GM21619 (cell line): ENCODE measurements at regions not wholly inside any gene's neighbourhood (a gene's known extent, or its start where the extent isn't known, plus 50 kb on each side); places are given as distances from the start of the nearest gene placed in this dataset.

Source experiments
- ATAC-seq: cut with Tn5 transposase; IDR thresholded peaks from one replicate; pipeline ENCODE4 v1.9.1; 2021; ENCODE audit not compliant: unreplicated experiment

DNA sequence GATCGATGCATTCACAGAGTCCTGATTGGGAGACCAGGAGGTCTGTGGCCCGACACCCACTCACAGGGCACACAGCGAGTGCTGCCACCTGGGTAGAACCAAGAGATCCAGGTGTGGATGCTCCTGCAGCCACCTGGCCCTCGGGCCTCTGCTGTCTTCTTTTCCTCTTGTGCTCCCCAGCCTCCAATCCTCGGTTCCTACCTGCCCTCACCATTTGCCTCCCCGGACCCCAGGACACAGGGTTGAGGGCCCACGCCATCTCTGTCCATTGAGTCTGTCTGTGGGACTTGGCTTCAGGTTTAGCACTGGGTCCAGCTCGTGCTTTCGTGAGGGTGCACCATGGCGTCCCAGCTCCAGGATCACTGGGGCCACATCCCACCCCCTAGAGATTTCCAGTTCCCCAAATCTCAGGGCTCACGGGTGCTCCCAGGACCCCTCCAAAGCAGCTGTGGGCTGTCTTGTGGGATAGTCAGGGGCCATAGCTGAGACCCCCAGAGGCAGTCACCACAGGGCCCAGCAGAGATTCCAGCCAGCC is 591.1 kb downstream of the BRD1 start:
- no peak for ATAC-seq

DNA sequence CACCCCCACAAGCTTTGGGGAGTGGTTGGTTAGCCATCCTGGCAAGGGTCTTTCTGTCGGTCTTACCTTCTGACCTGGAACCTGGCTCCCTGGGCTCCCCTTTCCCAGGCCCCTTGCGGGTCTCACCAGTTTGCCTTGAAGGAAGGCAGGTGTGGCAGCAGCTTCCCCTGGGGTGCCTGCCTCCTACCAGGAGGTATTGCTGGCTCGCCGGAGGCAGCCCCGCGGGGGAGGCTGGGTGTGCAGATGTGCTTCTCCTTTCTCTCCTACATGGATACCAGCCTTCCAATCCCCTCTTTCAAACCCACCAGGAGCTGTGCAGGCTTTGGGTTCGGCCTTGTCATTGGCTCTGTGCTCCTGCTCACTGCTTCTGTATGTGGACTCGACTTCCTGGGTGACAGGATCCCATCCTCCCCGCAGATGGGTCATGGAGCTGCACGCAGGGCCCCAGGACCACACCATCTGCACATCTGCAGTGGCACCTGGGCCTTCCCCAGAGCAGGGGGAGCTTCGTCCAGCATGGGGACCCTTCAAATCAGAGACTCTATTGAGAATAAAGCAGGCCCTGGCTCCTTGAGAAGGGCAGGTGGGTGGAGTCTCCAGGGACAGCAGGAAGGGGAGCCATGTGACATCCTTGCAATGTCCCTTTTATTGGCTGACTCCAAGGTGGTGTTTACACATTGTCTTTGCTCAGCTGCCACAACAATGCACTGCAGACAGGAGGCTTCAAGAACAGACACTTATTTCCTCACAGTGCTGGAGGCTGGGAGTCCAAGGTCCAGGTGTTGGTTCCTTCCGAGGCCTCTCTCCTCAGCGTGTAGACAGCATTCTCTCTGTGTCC is 592.0 kb downstream of the BRD1 start:
- no peak for ATAC-seq

DNA sequence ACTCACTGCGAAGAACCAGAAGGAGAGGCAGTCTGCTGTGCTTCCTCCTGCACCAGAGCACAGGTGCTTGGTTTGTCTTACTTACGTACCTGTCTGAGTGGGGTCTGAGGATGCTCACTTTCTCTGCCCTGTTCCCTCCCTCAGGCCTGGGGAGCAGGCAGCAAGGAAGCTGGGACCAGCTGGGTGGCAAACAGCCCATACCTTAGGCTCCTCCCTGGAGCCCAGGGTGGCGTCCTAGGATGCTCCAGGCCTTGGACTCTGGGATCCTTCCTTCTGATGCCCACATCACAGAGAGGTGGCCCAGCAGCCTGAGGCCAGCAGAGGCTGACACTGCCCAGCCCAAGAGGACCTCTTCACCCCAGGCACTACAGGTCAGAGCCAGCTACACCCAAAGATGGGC is 593.2 kb downstream of the BRD1 start:
- ATAC-seq, result no peak

DNA sequence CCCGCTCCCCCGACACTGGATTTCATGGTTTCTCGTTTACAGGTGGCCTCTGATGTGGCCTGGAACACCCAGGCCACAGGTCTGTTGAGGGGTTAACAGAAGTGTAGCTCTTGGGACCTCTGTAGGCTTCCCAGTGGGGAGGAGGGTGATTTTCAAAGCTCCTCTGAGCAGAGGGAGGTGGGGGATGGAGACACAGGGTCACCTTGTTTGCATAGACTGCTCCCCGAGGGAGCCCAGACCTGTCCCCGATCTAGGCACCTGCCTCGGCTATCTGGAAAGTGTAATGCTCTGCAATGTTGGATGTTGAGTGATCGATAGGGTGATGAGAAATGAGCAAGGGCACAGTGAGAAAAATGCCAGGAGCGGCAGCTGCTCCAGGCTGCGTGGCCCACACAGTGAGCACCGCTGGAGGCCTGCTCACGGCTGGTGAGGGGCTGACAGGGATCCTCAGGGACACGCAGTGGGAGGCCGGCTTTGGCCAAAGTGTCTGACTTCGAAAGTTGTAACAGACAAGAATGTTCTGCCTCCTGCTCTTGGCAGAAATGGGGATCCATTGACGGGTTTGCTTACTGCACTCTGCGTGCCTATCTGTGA is 594.1 kb downstream of the BRD1 start:
- no peak for ATAC-seq

DNA sequence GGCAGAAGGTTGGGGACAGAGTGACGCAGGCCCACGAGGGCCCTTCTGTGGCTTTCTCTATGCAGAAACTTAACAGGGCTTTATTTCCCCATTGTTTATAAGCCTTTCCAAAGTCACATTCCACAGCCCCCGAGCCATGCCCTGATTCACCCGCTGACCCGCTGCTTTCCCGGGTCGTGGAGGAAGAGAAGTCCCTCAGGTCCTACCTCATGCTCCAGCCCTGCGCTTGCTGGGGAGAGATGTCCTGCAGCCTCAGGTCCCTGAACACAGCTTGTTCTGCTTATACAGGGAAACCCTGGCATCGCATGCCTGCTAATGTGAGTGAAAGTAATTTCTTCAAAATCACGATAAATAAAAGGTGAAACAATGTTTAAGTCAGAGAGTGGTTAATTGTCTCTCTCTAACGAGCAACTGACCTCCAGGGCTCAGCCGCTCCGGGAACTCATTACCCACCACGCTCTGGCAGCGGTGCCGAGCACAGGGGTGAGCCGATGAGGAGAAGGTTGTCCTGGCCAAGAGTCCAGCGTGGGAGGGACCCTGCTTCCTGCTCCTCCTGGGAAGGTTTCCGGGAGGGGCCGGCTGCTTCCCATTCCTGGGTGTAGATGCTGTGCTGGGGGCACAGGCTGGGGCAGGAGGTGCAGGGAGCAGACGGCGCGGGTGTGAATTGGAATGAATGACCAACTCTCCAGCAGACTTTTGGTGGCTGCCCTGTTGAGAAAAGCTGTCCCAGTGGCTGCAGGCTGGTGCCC is 595.2 kb downstream of the BRD1 start:
- ATAC-seq, result no peak

DNA sequence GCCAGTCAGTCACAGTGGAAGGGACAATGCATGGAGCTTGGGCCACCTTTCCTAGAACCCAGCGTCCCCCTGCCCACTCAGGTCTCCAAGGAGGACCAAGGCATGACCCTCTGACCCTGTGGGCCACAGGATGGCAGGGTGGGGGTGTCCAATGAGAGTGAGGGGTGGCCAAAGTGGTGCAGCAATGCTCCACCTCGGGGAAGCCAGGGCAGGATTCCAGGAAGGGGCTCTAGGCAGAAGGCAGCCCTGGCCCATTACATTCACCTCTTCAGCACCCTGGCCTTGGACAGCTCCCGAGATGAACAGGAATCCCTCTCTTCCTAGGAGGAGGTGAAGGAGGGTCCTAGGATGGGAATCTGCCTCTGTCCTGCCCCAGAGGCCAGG is 597.5 kb downstream of the BRD1 start:
- no peak for ATAC-seq

DNA sequence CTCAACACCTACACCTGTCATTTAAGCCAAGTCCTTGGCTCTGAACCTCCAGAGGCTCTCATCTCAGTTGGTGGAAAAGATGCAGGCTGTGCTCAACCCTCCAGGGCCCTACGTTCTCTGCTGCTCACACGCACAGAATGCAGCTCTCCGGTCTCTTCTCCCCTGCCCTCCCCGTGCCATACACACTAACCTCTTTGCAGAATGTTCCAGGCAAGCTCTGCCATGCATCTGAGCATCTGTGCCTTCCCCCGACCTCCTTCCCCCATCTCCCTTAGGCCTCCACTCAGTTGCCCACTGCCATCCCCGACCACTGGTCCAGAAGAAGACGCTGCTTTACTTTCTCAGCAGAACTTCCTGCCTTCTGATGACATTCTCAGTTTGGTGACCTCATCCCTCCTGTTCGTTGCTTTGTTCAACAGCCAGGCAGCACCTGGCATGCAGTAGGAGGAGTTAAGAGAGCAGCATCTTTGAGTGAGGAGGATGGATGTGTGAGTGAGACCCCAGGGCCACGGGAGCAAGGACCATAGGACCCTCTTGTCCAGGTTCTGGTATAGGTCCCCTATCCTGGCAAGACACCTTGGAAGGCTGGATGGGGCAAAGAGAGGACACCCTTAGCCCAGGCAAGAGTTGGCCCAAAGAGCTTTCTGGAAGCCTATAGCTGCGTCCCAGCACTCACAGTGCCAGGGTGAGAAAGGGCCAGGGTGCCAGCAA is 598.0 kb downstream of the BRD1 start:
- no peak for ATAC-seq

DNA sequence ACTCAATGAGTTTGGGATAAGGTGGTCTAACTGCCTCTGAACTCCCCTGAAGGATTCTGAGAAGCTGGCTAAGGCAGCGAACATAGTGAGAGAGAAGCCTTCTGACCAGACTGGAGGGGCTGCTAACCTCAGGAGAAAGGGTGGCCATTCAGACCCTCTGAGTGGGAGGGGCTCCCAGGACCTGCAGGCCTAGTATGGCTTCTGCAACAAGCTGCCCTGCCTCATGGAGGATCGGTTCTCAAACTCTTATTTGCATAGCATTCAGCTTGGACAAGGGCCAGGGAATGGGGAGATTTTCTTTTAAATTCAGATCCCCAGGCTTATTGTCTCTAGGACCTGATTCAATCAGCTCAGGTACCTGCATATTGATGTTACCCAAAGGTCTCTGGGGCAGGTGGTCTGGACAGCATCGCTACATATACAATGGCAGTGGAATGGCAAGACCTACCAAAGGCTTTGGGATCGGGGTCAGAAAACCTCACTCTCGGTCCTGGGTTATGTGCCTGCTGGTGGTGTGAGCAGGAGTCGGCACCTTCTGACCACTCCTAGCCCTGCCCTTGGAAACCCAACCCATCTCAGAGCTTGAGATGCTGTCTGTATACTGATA is 599.1 kb downstream of the BRD1 start:
- ATAC-seq, result no peak

DNA sequence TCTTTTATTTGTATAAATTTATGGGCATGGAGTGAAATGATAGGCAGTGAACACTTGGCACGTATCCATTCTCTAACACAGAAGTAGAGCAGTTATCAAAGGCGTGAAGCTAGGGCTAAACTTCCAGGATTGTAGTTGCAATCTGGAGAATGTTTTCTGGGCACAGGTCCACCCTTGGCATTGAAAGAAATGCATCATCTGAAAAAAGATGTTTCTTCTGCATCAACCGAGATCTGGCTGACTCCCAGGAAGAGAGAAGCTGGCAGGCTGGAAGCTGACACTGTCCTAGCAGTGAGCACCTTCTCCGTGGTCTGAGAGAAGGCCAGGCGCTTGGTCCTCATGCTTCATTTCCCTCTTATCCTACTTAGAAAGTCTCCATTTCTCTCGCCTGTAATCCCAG is 600.0 kb downstream of the BRD1 start:
- no peak for ATAC-seq

DNA sequence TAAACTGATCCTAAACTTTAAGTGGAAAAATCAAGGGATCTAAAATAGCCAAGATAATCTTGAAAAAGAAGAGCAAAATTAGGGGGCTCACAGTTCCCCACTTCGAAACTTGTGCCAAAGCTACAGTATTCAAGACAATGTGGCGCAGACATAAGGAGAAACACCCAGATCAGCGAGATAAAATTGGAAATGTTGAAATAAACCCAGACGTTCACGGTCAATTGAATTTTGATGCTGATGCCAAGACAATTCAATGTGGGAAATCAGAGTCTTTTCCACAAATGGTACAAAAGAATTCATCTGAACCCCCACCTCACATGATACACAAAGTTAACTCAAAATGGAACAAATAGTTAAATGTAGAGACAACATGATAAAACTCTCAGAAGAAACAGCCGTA is 601.6 kb downstream of the BRD1 start:
- ATAC-seq, result no peak

DNA sequence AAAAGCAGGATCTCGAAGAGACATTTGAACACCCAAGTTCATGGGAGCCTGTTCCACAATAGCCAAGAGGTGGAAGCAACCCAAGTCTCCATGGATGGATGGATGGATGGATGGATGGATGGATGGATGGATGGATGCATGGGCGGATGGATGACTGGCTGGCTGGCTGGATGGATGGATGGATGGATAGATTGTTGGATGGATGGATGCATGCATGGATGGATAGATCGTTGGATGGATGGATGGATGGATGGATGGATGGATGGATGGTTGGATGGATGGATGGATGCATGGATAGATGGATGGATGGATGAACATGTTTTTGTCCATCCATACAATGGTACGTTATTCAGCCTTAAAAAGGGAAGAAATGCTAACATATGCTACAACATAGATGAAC is 603.4 kb downstream of the BRD1 start:
- ATAC-seq, result no peak

DNA sequence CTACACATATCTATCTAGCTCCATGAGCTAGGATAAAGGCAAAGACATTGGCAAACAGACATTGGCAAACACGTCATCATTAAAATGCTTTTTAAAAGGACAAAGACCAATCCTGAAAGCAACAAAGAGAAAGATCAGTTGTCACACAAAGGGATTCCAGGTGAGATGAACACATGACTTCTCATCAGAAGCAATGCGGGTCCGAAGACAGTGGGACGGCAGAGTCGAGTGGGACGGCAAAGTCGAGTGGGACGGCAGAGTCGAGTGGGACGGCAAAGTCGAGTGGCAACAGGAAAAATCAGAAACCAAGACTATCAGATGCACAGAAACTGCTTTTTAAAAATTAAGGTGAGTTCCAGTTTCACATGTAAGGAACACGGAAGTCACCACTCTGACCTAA is 609.5 kb downstream of the BRD1 start:
- no peak for ATAC-seq

DNA sequence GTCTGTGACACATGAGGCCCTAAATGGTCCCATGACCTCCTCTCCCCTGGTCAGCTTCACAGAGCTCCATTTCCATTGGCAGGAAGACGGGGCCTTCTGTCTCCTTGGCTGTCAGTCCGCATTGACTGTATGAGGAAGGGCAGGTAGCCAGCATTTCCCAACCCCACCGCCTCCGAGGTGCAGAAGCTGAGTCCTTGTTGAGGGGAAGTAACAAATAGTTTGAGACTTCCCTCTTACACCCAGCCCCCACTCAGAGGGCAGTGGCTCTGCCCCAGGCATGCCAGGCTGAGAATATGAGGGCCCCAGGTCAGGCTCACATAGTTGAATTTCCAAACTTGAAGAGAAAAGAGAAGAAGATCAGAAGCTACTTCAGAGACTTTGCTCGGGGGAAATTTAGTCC is 611.1 kb downstream of the BRD1 start:
- no peak for ATAC-seq

DNA sequence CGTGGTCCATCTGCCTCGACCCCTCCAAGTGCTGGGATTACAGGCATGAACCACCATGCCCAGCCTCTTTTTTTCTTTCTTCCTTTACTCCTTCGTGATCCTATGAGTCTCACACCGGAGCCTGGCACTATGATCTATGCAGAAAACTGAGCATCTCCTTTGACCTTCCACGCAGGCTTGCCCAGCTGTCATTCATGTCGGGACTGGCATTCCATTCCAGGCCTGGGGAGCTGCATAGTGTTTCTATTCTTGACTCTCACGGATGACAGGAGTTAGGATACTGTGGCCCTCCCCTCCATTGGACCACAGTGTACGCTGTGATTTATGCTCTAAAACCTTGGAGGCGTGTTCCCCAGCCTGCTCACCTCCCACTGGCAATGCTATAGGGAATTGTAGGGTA is 611.8 kb downstream of the BRD1 start:
- no peak for ATAC-seq

DNA sequence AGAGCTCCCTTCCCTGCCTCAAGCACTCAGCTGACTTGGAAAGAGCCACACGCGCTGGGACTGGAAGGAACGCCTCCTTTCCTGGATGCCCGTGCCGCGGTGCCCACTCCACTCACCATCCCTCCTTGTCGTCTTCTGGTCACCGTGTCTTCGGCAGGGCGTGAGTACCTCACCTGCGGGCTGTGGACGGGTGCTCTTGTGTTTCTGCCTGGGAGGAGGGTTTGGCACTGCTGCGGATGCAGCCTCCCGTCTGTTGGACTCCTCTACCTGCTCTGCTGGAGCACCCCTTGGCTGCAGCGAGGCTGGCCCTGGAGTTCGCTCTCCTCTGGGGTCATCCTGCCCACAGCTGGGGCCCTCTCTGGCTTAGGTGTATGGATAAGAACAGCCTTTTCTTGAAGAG is 612.7 kb downstream of the BRD1 start:
- no peak for ATAC-seq

DNA sequence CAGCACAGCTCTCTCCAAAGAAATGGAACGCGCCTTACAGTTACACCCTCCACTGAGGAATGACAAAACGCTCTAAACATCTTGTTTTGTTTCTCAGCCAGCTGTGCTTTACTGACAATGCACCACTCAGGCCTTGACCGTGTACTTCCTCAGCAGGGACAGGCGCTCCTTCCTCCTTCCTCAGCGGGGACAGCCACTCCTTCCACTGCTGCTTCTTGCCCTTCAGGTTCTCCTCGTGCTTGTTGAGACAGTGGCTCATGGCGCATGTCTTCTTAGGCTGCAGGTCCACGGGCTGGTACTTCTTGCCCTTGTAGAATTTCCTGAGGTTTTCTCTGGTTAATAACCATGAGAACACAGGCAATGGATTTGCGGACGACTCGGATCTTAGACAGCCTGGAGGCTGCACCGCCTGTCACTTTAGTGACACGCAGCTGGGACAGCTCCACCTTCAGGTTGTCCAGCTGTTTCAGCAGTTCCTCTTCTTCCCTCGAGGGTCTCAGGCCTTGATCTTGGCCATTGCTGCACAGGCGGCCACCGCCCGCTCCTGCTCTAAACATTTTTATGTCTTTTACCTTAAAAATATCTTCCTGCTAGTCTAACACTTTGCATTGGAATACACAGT is 613.8 kb downstream of the BRD1 start:
- ATAC-seq, result no peak

DNA sequence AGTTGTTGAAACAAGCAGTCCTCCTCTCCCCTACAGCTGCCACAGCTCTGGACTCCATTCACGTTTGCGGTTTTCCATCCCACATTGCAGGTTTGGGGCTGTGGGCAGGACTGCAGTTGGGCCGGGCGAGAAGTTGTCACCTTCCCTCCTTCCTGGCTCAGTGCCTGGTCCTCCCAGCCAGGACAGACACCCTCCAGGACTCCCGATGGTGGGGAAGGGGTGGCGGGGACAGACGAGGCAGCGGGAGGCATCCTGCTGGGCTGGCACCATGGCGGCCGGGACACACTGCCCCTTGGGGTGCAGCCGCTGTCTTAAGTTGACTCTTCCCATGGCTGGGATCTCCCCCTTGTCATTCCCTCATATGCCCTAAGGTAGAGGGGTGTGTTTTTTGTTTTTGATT is 615.2 kb downstream of the BRD1 start:
- no peak for ATAC-seq

DNA sequence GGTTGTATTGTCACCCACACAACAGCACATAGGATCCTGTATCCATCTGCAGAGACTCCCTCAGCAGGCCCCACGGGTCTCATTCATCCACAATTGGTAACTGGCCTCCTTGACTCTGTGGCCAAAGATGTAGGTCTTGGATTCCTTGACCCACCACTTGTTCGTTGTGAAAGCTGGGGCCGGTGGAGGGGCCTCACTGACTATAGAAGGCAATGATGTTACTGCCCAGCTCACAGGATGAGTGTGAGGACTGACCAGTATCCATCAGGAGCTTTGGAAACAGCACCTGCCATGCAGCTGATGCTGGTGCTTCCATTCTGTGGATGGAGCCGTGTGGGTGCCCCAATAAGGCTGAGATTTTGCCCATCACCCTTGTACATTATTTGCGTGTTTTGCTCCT is 615.7 kb downstream of the BRD1 start:
- no peak for ATAC-seq

DNA sequence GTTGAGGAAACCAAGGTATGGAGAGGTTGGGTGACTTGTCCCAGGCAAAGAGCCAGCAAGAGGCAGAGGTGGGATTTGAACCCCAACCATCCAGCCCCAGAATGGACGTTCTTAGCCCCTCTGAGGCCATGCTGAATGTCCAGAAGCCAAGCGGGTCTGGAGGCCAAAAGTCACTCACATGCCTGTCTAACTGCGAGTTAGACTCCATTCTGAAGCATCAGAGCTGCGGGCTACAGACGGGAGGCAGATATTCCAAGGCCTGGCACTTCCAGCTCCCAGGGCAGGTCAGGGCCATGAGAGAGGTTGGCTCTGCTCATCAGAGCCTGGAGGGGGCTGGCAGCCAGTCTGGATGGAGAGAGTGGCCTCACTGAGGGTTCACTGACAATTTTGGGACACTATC is 616.5 kb downstream of the BRD1 start:
- ATAC-seq, result no peak

DNA sequence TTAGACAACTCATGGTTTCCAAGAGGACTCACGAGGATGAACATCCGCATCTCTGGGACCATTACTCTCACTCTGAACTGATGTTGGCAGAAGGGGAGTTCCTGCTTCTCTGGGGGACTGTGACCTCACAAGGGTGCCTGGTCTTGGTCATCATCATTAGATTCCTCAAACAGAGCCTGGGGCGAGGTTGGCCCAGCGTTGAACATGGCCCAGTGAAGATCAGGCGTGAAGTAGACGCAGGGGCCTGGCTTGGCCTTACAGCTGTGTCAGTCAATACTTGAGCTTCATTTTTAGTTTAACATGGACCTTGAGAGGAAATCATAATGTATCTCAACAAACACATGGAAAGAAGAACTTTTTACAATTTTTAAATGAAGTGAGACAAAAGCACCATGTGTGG is 617.1 kb downstream of the BRD1 start:
- ATAC-seq, result no peak
